HL-60 (cell line): ENCODE measurements at regions not wholly inside any gene's neighbourhood (a gene's known extent, or its start where the extent isn't known, plus 50 kb on each side); places are given as distances from the start of the nearest gene placed in this dataset.

Experiments used
- DNase-seq, 2 experiments: peaks; one replicate each; pipeline ENCODE4 v3.0.0-alpha.2; 2010 to 2020; ENCODE audit warnings: low read depth in 1 of 2, low spot score in 1 of 2
- H3K27ac ChIP-seq: fragments of 250-450 bp; sonication (Bioruptor Pico); replicated peaks from 2 replicates; pipeline ENCODE4 v1.5.1; 2020; ENCODE audit warnings: mild to moderate bottlenecking, moderate library complexity
- H3K27me3 ChIP-seq: fragments of 250-450 bp; sonication (Bioruptor Pico); 2 replicates; pipeline ENCODE4 v1.5.1; 2021; ENCODE audit warnings: mild to moderate bottlenecking, moderate library complexity; ENCODE audit not compliant: insufficient read depth, poor library complexity, severe bottlenecking
- H3K4me3 ChIP-seq: replicated peaks from 2 replicates; pipeline ENCODE4 v1.5.1; 2011; ENCODE audit warnings: mild to moderate bottlenecking, control low read depth, low read length; ENCODE audit not compliant: insufficient read depth
- CTCF ChIP-seq: IDR thresholded peaks from one replicate; pipeline ENCODE4 v1.5.1; 2011; ENCODE audit warnings: low read length, control low read depth, inconsistent platforms; ENCODE audit not compliant: insufficient read depth
- GABPA ChIP-seq: IDR thresholded peaks from 2 replicates; pipeline ENCODE4 v1.6.1; 2012; ENCODE audit warnings: low read depth
- POLR2AphosphoS5 ChIP-seq: IDR thresholded peaks from 2 replicates; pipeline ENCODE4 v1.6.1; 2012; ENCODE audit warnings: low read depth
- SPI1 ChIP-seq: IDR thresholded peaks from 2 replicates; pipeline ENCODE4 v1.6.1; 2012; ENCODE audit warnings: low read depth, mild to moderate bottlenecking, borderline replicate concordance
- TF ChIP-seq, protein P1 (sequence below): IDR thresholded peaks from 2 replicates; pipeline ENCODE4 v1.6.1; 2012; ENCODE audit warnings: low read depth; ENCODE audit not compliant: insufficient replicate concordance

DNA sequence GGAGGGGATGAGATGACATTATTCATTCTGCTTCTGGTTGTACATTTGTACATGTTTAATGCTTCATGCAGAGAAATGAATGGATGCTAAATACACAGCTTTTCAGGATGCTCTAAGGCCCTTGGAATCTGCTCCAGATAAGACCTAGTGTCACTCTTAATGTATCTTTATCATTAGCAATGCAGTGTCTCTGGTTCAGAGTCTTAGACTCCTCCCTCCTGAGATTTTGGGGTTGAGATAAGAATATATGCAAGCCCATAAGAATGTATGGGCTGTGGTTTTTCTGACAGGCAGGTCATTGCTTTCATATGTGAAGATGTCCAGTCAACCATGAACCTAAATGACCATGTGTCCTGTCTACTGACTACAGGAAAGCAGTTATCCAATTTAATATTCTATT, 415.5 kb downstream of the RPS6KC1 start:
- DNase-seq: no peak
- Histone ChIP-seq H3K27ac (no peak overlapping the region), H3K4me3 (no peak overlapping the region), H3K27me3 (no peaks in the 10 kb centered on the region)
- TF ChIP-seq SPI1: no peak
- TF ChIP-seq, protein P1, sequence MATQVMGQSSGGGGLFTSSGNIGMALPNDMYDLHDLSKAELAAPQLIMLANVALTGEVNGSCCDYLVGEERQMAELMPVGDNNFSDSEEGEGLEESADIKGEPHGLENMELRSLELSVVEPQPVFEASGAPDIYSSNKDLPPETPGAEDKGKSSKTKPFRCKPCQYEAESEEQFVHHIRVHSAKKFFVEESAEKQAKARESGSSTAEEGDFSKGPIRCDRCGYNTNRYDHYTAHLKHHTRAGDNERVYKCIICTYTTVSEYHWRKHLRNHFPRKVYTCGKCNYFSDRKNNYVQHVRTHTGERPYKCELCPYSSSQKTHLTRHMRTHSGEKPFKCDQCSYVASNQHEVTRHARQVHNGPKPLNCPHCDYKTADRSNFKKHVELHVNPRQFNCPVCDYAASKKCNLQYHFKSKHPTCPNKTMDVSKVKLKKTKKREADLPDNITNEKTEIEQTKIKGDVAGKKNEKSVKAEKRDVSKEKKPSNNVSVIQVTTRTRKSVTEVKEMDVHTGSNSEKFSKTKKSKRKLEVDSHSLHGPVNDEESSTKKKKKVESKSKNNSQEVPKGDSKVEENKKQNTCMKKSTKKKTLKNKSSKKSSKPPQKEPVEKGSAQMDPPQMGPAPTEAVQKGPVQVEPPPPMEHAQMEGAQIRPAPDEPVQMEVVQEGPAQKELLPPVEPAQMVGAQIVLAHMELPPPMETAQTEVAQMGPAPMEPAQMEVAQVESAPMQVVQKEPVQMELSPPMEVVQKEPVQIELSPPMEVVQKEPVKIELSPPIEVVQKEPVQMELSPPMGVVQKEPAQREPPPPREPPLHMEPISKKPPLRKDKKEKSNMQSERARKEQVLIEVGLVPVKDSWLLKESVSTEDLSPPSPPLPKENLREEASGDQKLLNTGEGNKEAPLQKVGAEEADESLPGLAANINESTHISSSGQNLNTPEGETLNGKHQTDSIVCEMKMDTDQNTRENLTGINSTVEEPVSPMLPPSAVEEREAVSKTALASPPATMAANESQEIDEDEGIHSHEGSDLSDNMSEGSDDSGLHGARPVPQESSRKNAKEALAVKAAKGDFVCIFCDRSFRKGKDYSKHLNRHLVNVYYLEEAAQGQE: no peak
- TF ChIP-seq POLR2AphosphoS5: no peak
- TF ChIP-seq GABPA: no peak
- TF ChIP-seq CTCF: no peak

- Histone ChIP-seq H3K4me3 (no peak overlapping the region), H3K27ac (no peak overlapping the region), H3K27me3 (no peaks in the 10 kb centered on the region)
- no peak for DNase-seq
- TF ChIP-seq GABPA (no peak), POLR2AphosphoS5 (no peak), CTCF (no peak), SPI1 (no peak)
- TF ChIP-seq, protein P1: no peak
These were observed 423.0 kb downstream of the RPS6KC1 start for GRCh38 chr1:213474054-213474453.

GRCh38 chr1:213481395-213481794, 430.4 kb downstream of the RPS6KC1 start:
- H3K4me3 ChIP-seq: no peak overlapping the region
- TF ChIP-seq POLR2AphosphoS5: no peak
- no peak for TF ChIP-seq SPI1
- TF ChIP-seq GABPA: no peak
- TF ChIP-seq, protein P1: no peak
- no peak for TF ChIP-seq CTCF
- no peaks in the 10 kb centered on the region for H3K27me3 ChIP-seq

More at GRCh38 chr1:213481395-213481794, 430.4 kb downstream of the RPS6KC1 start:
- no peak for DNase-seq
- no peak overlapping the region for H3K27ac ChIP-seq
